ENCODE measurements at regions not wholly inside any gene's neighbourhood (a gene's known extent, or its start where the extent isn't known, plus 50 kb on each side); places are given as distances from the start of the nearest gene placed in this dataset.
A peak's percentile ranks its signal among the peaks of the same experiment; 100 is the strongest.
"Not testable (repeated sequence)": the region's sequence is repeated elsewhere in the genome, so short reads cannot be mapped to it uniquely, and the experiment has no call there.

DNA sequence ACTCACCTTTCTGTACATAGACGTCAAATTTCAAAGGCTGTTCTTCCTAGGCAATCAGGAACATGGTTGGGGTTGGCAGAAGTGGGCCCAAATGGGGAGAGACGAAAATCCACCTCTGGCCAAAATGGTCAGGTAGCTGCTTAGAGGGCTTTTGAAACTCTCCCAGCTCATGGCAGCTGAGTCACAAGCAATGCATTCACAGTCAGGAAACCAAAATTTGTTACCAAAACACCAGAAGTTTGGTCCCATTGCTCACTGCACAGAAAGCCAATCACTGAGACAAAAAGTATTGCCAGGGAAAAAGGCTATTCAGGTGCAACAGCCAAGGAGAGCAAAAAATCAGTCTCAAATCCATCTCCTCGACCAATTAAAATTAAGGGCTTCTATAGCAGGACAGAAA is 539.6 kb upstream of the CCDC54 start:
- DNase-seq: no peak

DNA sequence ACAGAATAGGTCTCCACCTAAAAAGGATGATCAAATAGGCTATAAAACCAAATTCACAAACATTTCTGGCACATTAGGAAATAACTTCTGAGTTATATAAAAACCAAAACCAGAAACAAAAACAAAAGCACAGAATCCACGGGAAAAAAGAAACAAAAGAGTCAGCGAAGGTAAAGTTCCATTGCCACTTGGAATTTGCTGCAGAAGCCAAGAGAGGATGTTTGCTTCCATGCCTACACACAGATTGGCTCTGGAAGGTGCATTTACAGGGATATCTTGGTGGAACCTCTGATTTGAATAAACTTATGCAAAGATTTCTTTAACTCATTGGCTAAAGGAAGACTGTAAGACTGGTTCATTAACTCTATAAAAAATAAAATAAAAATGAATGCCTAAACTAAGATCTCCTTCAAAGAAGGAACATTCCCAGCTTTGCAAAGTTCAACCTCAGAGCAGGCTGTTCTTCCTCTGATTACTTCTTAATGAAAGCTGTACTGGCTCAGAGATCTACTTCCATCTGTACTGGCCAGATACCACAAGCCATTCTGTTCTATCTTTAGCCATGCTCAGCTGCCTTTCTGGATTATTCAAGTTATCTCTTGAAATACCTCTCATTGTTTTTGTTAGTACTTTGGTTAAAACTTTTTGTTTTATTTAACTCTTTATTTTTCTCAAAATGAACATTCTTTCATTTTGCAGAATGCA is 537.5 kb upstream of the CCDC54 start:
- DNase-seq: no peak

GRCh38 chr3:106840319-106840718 is 536.9 kb upstream of the CCDC54 start:
- no peak for DNase-seq

- DNase-seq: no peak
Measured at GRCh38 chr3:106842151-106842550, 535.1 kb upstream of the CCDC54 start.

- no peak for DNase-seq
Measured at GRCh38 chr3:106844638-106845037, 532.6 kb upstream of the CCDC54 start.

DNA sequence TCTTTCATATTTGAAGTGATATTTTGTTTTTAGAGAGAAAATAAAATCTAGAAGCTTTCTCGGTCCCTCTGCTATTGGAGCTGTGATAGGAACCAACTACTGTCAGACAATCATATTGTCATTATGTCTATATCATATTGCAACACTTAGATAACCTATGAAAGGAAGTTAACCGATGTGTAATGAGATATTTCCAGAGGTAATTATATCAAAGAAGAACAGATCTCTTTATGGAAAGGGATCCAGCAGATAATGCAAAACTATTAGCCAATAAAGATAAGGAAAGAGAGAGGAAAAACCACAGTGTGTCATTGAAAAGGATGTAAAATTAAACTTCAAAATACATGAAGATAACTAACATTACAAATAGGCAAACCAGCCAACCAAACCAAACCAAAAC is 529.1 kb upstream of the CCDC54 start:
- no peak for DNase-seq

DNA sequence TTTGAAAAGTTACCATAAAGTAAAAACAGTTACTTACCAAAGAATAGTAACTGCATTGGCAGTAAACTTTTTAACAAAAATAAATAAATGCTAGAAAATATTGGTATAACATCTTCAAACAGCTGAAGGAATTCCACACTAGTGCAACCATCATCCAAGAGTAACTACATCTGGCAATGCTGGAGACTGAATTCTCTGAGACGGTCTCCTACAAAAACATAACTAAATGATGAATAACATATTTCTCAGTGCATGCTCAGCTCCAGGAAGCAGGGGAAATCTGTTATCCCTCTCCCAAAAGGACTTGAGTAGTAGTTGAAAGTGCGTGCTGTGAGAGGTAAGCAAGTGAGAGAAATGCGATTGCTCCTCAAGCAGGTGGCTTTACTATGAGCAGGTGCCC is 526.8 kb upstream of the CCDC54 start:
- no peak for DNase-seq

DNA sequence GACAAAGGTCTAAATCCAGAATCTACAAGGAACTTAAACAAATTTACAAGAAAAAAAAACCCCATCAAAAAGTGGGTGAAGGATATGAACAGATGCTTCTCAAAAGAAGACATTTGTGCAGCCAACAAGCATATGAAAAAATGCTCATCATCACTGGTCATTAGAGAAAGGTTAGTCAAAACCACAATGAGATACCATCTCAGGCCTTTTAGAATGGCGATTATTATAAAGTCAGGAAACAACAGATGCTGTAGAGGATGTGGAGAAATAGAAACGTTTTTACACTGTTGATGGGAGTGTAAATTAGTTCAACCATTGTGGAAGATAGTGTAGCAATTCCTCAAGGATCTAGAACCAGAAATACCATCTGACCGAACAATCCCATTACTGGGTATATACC is 518.9 kb upstream of the CCDC54 start:
- not testable (repeated sequence) for DNase-seq

DNA sequence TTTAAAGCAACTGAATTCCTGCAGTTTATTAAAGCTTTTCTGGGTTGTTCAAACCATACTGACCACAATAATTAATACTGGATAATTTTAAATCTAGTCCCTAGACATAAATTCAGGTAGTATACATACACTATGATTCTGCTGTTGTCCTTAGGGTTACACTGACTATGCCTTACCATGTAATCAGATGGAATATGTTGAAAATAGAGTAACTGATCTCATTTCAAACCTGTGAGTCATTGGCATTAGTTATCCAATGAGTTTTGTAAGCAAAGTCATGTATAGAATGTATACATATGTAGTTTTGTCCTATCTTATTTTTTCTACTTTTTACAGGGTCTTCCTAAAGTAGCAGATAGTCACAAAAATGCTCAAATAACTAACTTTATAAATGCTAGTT is 517.1 kb upstream of the CCDC54 start:
- no peak for DNase-seq

GRCh38 chr3:106862067-106862466 is 515.2 kb upstream of the CCDC54 start:
- DNase-seq: peak in 1 of 2 experiments; percentile 35

- no peak for DNase-seq
Measured at GRCh38 chr3:106877627-106878026, 499.6 kb upstream of the CCDC54 start.

- no peak for DNase-seq
Measured at GRCh38 chr3:106880206-106880605, 497.0 kb upstream of the CCDC54 start.

DNA sequence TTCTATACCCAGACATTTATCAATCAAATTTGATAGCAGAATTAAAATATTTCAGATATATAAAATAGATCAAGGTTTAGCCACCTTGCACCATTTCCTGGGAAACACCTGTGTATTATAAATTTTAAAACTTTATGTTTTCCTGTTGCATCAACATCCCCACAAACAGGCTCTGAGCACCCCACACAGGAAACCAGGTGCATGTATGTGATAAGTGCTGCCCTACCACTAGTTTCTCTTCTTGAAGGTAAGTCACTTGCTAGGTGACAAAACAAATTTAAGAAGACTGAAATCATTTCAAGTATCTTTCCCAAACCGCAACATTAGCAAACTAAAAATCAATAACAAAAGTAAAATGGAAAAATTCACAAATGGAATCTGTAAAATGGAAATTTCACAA is 496.1 kb upstream of the CCDC54 start:
- no peak for DNase-seq

DNA sequence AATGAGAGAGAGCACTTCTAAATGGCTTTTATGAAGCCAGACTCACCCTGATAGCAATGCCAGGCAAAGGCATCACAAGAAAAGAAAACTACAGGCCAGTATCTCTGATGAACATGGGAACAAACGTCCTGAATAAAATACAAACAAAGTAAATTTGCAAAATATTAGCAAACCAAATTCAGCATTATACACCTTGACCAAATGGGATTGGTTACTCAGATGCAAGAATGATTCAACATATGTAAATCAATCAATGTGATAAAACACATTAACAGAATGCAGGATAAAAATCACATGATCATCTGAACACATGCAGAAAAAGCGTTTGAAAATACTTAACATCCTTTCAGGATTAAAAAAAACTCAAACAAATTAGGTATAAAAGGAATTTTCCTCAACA is 494.9 kb upstream of the CCDC54 start:
- DNase-seq: no peak

- DNase-seq: no peak
Measured at GRCh38 chr3:106906074-106906473, 471.2 kb upstream of the CCDC54 start.

- DNase-seq: no peak
Measured at GRCh38 chr3:106908181-106908938, 468.9 kb upstream of the CCDC54 start.

- no peak for DNase-seq
Measured at GRCh38 chr3:106913111-106913698, 464.0 kb upstream of the CCDC54 start.

- no peak for DNase-seq
Measured at GRCh38 chr3:106913966-106914365, 463.3 kb upstream of the CCDC54 start.

GRCh38 chr3:106920609-106921008 is 456.6 kb upstream of the CCDC54 start:
- no peak for DNase-seq

DNA sequence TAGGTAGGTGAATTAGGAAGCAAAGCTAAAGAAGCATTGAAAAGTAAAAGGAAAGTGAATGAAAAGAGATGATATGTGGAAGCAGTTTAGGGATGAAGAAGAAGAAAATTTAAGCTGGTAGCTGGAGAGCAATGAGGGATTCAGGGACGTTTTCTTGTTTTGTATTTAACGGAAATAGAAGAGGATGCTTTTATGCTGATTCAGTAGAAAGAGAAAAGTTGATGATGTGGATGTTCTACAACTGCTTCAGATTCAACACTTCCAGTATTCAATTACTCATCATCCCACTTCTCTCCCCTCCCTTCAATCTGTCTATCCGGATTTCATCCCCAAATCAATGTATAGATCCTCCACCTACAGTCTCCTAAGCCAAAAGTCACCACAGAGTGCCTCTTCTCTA is 448.2 kb upstream of the CCDC54 start:
- no peak for DNase-seq

- DNase-seq: no peak
Measured at GRCh38 chr3:106930086-106930485, 447.2 kb upstream of the CCDC54 start.

- DNase-seq: no peak
Measured at GRCh38 chr3:106931904-106932303, 445.3 kb upstream of the CCDC54 start.

DNA sequence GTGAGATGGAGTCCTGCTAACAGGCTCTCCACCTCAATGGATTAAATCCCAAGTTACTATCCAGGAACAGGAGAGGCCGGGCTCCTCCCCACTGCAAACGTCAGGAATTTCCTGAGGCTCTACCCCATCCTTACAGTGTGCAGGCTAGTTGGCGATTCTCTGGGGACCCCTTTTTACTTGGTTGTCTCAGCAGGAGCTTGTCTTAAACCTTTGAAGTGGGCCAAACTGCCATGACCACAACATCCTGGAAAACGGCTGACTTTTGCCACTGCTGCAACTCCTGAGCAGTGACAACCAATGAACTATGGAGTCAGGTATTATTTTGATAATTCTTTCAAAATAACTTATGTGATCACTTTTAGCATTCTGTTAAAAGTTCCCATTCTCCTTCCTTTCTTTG is 440.9 kb upstream of the CCDC54 start:
- DNase-seq: no peak

- DNase-seq: no peak
Measured at GRCh38 chr3:106942051-106942450, 435.2 kb upstream of the CCDC54 start.
